A549 (cell line): ENCODE measurements at regions not wholly inside any gene's neighbourhood (a gene's known extent, or its start where the extent isn't known, plus 50 kb on each side); places are given as distances from the start of the nearest gene placed in this dataset.

Source experiments
- ATAC-seq, 2 experiments: fragments of 200-7000 bp in 1 of 2; fragments of >200 bp in 1 of 2; cut with Nextera tagmentation in 1 of 2; cut with Tn5 transposase in 1 of 2; 3 replicates each; pipeline versions ENCODE4 v1.8.0 to v1.9.1; 2018 to 2020; ENCODE audit warnings: mild to moderate bottlenecking in 1 of 2, moderate library complexity in 1 of 2
- CTCF ChIA-PET: fragments of 300-600 bp; sonication (Branson Sonifier 250); formaldehyde crosslinking; extraction: SDS; loops from one replicate; lab custom pipeline; 2021; ENCODE audit warnings: antibody characterized with exemption, inconsistent platforms; lab: Yijun Ruan, JAX
- POLR2A ChIA-PET: fragments of 350-600 bp; formaldehyde crosslinking; extraction: SDS; loops from one replicate; lab custom pipeline; 2021; ENCODE audit warnings: antibody characterized with exemption, inconsistent platforms; lab: Yijun Ruan, JAX
- DNase-seq, 2 experiments: peaks; one replicate each; pipeline versions ENCODE4 v3.0.0 to v3.0.0-alpha.2; 2011 to 2016; ENCODE audit warnings: low read depth in 1 of 2, low spot score in 1 of 2
- FAIRE-seq: peaks from 2 replicates; lab custom pipeline; 2011; peaks lifted over from hg19 to GRCh38; lab: Jason Lieb, UNC
- H3K27ac ChIP-seq, 2 experiments: fragments of >200 bp; sonication (Bioruptor Twin); formaldehyde crosslinking; 3 replicates each; pipeline ENCODE4 v1.5.1; 2016 to 2017
- H3K4me1 ChIP-seq: fragments of >200 bp; sonication (Bioruptor Twin); formaldehyde crosslinking; 3 replicates; pipeline ENCODE4 v1.6.1; 2016
- H3K4me2 ChIP-seq: fragments of >200 bp; sonication (Bioruptor Twin); formaldehyde crosslinking; 3 replicates; pipeline ENCODE4 v1.6.1; 2016
- H3K4me3 ChIP-seq: fragments of >200 bp; sonication (Bioruptor Twin); formaldehyde crosslinking; 3 replicates; pipeline ENCODE4 v1.5.1; 2016
- H3K9me3 ChIP-seq: fragments of >200 bp; sonication (Bioruptor Twin); formaldehyde crosslinking; 3 replicates; pipeline ENCODE4 v1.6.1; 2016
- BHLHE40 ChIP-seq: IDR thresholded peaks from 2 replicates; pipeline ENCODE4 v1.6.1; 2012; ENCODE audit warnings: low read depth, low read length, inconsistent platforms
- CBX2 ChIP-seq: fragments of 200-600 bp; sonication (generic); IDR thresholded peaks from 2 replicates; pipeline ENCODE4 v1.6.1; 2016; ENCODE audit warnings: low read depth, mild to moderate bottlenecking, borderline replicate concordance
- CHD2 ChIP-seq: fragments of 150-350 bp; IDR thresholded peaks from 2 replicates; pipeline ENCODE4 v1.6.1; 2014; ENCODE audit warnings: low read length; ENCODE audit not compliant: partially characterized antibody
- E2F6 ChIP-seq: IDR thresholded peaks from 2 replicates; pipeline ENCODE4 v1.6.1; 2012; ENCODE audit warnings: low read depth, borderline replicate concordance
- EHF ChIP-seq: fragments of 250-450 bp; sonication (Bioruptor Pico); IDR thresholded peaks from 2 replicates; pipeline ENCODE4 v1.5.0; 2020; ENCODE audit warnings: mild to moderate bottlenecking
- EHMT2 ChIP-seq: fragments of 200-600 bp; sonication (generic); IDR thresholded peaks from 2 replicates; pipeline ENCODE4 v1.6.1; 2016; ENCODE audit warnings: antibody characterized with exemption, low read depth, mild to moderate bottlenecking, moderate library complexity
- ESRRA ChIP-seq: fragments of 150-350 bp; IDR thresholded peaks from 2 replicates; pipeline ENCODE4 v1.6.1; 2014; ENCODE audit warnings: mild to moderate bottlenecking, low read length, borderline replicate concordance
- FOSB ChIP-seq: fragments of 250-450 bp; sonication (Bioruptor Pico); IDR thresholded peaks from 2 replicates; pipeline ENCODE4 v1.5.0; 2020; ENCODE audit warnings: mild to moderate bottlenecking, moderate library complexity
- FOXS1 ChIP-seq: fragments of 250-450 bp; sonication (Bioruptor Pico); IDR thresholded peaks from 2 replicates; pipeline ENCODE4 v1.5.0; 2020; ENCODE audit warnings: mild to moderate bottlenecking, moderate library complexity
- HDAC2 ChIP-seq: fragments of 200-600 bp; sonication (generic); IDR thresholded peaks from 2 replicates; pipeline ENCODE4 v1.6.1; 2016
- HES2 ChIP-seq: fragments of >200 bp; sonication (Bioruptor Twin); formaldehyde crosslinking; IDR thresholded peaks from 2 replicates; pipeline ENCODE4 v1.6.1; 2016
- JUNB ChIP-seq: fragments of >200 bp; sonication (Bioruptor Twin); formaldehyde crosslinking; IDR thresholded peaks from 2 replicates; pipeline ENCODE4 v1.6.1; 2016
- MAX ChIP-seq: IDR thresholded peaks from 2 replicates; pipeline ENCODE4 v1.6.1; 2012
- MAZ ChIP-seq: fragments of 150-350 bp; IDR thresholded peaks from 2 replicates; pipeline ENCODE4 v1.6.1; 2014; ENCODE audit warnings: antibody characterized with exemption, low read depth, low read length, borderline replicate concordance
- MYC ChIP-seq: IDR thresholded peaks from 2 replicates; pipeline ENCODE4 v1.6.1; 2012; ENCODE audit warnings: mild to moderate bottlenecking, inconsistent platforms, low read length, improper control_type of control experiment, borderline replicate concordance
- NFE2L2 ChIP-seq: fragments of 150-350 bp; conservative IDR thresholded peaks from 2 replicates; pipeline ENCODE4 v1.6.1; 2014; ENCODE audit warnings: low read length
- PBX3 ChIP-seq: IDR thresholded peaks from 2 replicates; pipeline ENCODE4 v1.6.1; 2012
- RCOR1 ChIP-seq: fragments of 150-350 bp; IDR thresholded peaks from 2 replicates; pipeline ENCODE4 v1.6.1; 2014; ENCODE audit warnings: antibody characterized with exemption, low read length, low read depth
- REST ChIP-seq: fragments of 200-600 bp; sonication (generic); IDR thresholded peaks from 2 replicates; pipeline ENCODE4 v1.6.1; 2016; ENCODE audit warnings: antibody characterized with exemption, mild to moderate bottlenecking, moderate library complexity
- RFX5 ChIP-seq: fragments of 450-650 bp; IDR thresholded peaks from 2 replicates; pipeline ENCODE4 v1.7.1; 2014; ENCODE audit warnings: antibody characterized with exemption, mild to moderate bottlenecking, moderate library complexity
- TFCP2L1 ChIP-seq: fragments of 250-450 bp; sonication (Bioruptor Pico); IDR thresholded peaks from 2 replicates; pipeline ENCODE4 v1.5.0; 2021; ENCODE audit warnings: mild to moderate bottlenecking
- USF2 ChIP-seq: fragments of 450-650 bp; IDR thresholded peaks from 2 replicates; pipeline ENCODE4 v1.6.1; 2014; ENCODE audit warnings: antibody characterized with exemption
- ZC3H11A ChIP-seq: fragments of 450-650 bp; IDR thresholded peaks from 2 replicates; pipeline ENCODE4 v1.6.1; 2014; ENCODE audit warnings: antibody characterized with exemption, mild to moderate bottlenecking
- ZNF302 ChIP-seq: fragments of 250-450 bp; sonication (Bioruptor Pico); IDR thresholded peaks from 2 replicates; pipeline ENCODE4 v1.9.0; 2021; ENCODE audit warnings: inconsistent platforms, mild to moderate bottlenecking, moderate library complexity
- WGBS: methylation state at CpG from one replicate; pipeline ENCODE4 v1.1.6; 2017; ENCODE audit errors: missing lambda C conversion rate; 5-methylcytosine and 5-hydroxymethylcytosine counted together

- H3K27ac ChIP-seq = no peak overlapping the region
- POLR2A ChIA-PET = no interaction called here
- TF ChIP-seq EHF (CRISPR knock-in tag) (no peak), FOSB (CRISPR knock-in tag) (no peak), FOXS1 (CRISPR knock-in tag) (no peak), TFCP2L1 (CRISPR knock-in tag) (no peak), MAX (no peak), BHLHE40 (no peak), MAZ (no peak), HDAC2 (no peak), E2F6 (no peak), CHD2 (no peak), NFE2L2 (no peak), ESRRA (no peak), RCOR1 (no peak), ZC3H11A (no peak), CBX2 (no peak), EHMT2 (no peak), HES2 (no peak), ZNF302 (CRISPR knock-in tag) (no peak)
- TF ChIP-seq, all 56 proteins: peak for 0
- DNase-seq (no peak), FAIRE-seq (no peak), ATAC-seq (no peak)
- H3K9me3 ChIP-seq = no peaks in the 10 kb centered on the region
- no peak overlapping the region for H3K4me3 ChIP-seq
- no peaks in the 10 kb centered on the region for H3K4me1 ChIP-seq
- CTCF ChIA-PET = interaction anchor here (0.6 kb wide), 1 partner anchor 112 kb away, joined by 4 read pairs; no protein-coding TSS in a partner anchor
- no peak overlapping the region for H3K4me2 ChIP-seq
- WGBS = 88% methylated on average over 1 of the region's 1 CpG
Measured at GRCh38 chr4:84171871-84172270, 327.2 kb downstream of the NKX6-1 start.

GRCh38 chr4:84167564-84167963, 331.5 kb downstream of the NKX6-1 start:
- POLR2A ChIA-PET = no interaction called here
- ATAC-seq = no peak
- TF ChIP-seq JUNB (no peak), PBX3 (no peak), REST (no peak), USF2 (no peak), MYC (no peak), RFX5 (no peak)
- TF ChIP-seq, all 56 proteins: peak for 0
- Histone ChIP-seq H3K27ac (no peak overlapping the region), H3K4me1 (no peaks in the 10 kb centered on the region), H3K4me3 (no peak overlapping the region), H3K9me3 (no peaks in the 10 kb centered on the region), H3K4me2 (no peak overlapping the region)
- FAIRE-seq (no peak), DNase-seq (no peak)
- WGBS = 65% methylated on average over 4 of the region's 4 CpGs
- CTCF ChIA-PET = no interaction called here
